Upper lobe of left lung (tissue), 6 donors: ENCODE measurements at regions not wholly inside any gene's neighbourhood (a gene's known extent, or its start where the extent isn't known, plus 50 kb on each side); places are given as distances from the start of the nearest gene placed in this dataset.

Source experiments
- ATAC-seq, 2 donors: fragments of 200-7000 bp; cut with Tn5 transposase; one replicate each; pipeline ENCODE4 v1.9.1; 2022; ENCODE audit warnings: mild to moderate bottlenecking in 2 of 2, moderate library complexity in 2 of 2; ENCODE audit not compliant: low FRiP score in 2 of 2
- DNase-seq, 2 donors: peaks; one replicate each; pipeline ENCODE4 v3.0.0-alpha.2; 2019 to 2020
- H3K27ac ChIP-seq, 4 donors: fragments of 200-600 bp; sonication (generic); one replicate each; pipeline ENCODE4 v1.5.1; 2016 to 2019
- H3K27me3 ChIP-seq, 4 donors: fragments of 200-600 bp; sonication (generic); one replicate each; pipeline ENCODE4 v1.5.1; 2017 to 2019
- H3K36me3 ChIP-seq, 4 donors: fragments of 200-600 bp; sonication (generic); one replicate each; pipeline ENCODE4 v1.5.1; 2016 to 2019
- H3K4me1 ChIP-seq, 4 donors: fragments of 200-600 bp; sonication (generic); one replicate each; pipeline ENCODE4 v1.5.1; 2018 to 2019
- H3K4me3 ChIP-seq, 4 donors: fragments of 200-600 bp; sonication (generic); one replicate each; pipeline ENCODE4 v1.5.1; 2017 to 2019; ENCODE audit warnings: mild to moderate bottlenecking in 2 of 4, moderate library complexity in 1 of 4
- H3K9me3 ChIP-seq, 4 donors: fragments of 200-600 bp; sonication (generic); one replicate each; pipeline ENCODE4 v1.5.1; 2018 to 2019
- CTCF ChIP-seq, 6 experiments: fragments of 450-650 bp in 4 of 6; fragments of 200-600 bp in 2 of 6; sonication (generic) in 2 of 6; IDR thresholded peaks; one replicate each; pipeline ENCODE4 v1.5.1; 2016 to 2019; ENCODE audit warnings: antibody characterized with exemption in 6 of 6
- EP300 ChIP-seq, 4 donors: sonication (generic); formaldehyde crosslinking; IDR thresholded peaks; one replicate each; pipeline ENCODE4 v1.5.1; 2017; ENCODE audit warnings: antibody characterized with exemption in 4 of 4, control low read depth in 2 of 4
- POLR2A ChIP-seq, 4 donors: fragments of 450-650 bp; IDR thresholded peaks; one replicate each; pipeline ENCODE4 v1.5.1; 2016 to 2017; ENCODE audit warnings: antibody characterized with exemption in 4 of 4, mild to moderate bottlenecking in 2 of 4
- POLR2AphosphoS5 ChIP-seq, 2 donors: sonication (generic); formaldehyde crosslinking; IDR thresholded peaks; one replicate each; pipeline ENCODE4 v1.5.1; 2017; ENCODE audit warnings: antibody characterized with exemption in 2 of 2
- WGBS, 2 donors: methylation state at CpG; one replicate each; pipeline ENCODE4 v1.1.5; 2017 to 2018; 5-methylcytosine and 5-hydroxymethylcytosine counted together
- donor health status: DM: no; HTN: no; CAD: no; lungs with moderate emphysema.
- donor health status: DM: no; HTN: yes; CAD: no; lungs with severe emphysema.

- no peaks in the 10 kb centered on the region for H3K36me3 ChIP-seq
- DNase-seq, result no peak
- no peaks in the 10 kb centered on the region for H3K27me3 ChIP-seq
- no peaks in the 10 kb centered on the region for H3K4me1 ChIP-seq
- no peak overlapping the region for H3K27ac ChIP-seq
- WGBS, 2 donors, result 87 to 90% methylated on average over 3 of the region's 3 CpGs
- TF ChIP-seq EP300 (IDR thresholded peaks at IDR 0.05) (no peak), POLR2A (IDR thresholded peaks at IDR 0.05) (no peak), POLR2AphosphoS5 (IDR thresholded peaks at IDR 0.05) (no peak), CTCF (IDR thresholded peaks at IDR 0.05) (no peak)
- no peak overlapping the region for H3K4me3 ChIP-seq
- H3K9me3 ChIP-seq, result no peaks in the 10 kb centered on the region
- no peak for ATAC-seq
These were observed 468.0 kb downstream of the HTR7 start for GRCh38 chr10:90389876-90390275.

- no peak for DNase-seq
- H3K27me3 ChIP-seq, result no peaks in the 10 kb centered on the region
- no peak overlapping the region for H3K4me3 ChIP-seq
- 58 to 61% methylated on average over 2 of the region's 2 CpGs for WGBS, 2 donors
- no peaks in the 10 kb centered on the region for H3K36me3 ChIP-seq
- TF ChIP-seq POLR2AphosphoS5 (IDR thresholded peaks at IDR 0.05) (no peak), EP300 (IDR thresholded peaks at IDR 0.05) (no peak), CTCF (IDR thresholded peaks at IDR 0.05) (no peak), POLR2A (IDR thresholded peaks at IDR 0.05) (no peak)
- no peaks in the 10 kb centered on the region for H3K9me3 ChIP-seq
- ATAC-seq, result no peak
- H3K4me1 ChIP-seq, result no peaks in the 10 kb centered on the region
- H3K27ac ChIP-seq, result no peak overlapping the region
These were observed 463.5 kb downstream of the HTR7 start for GRCh38 chr10:90394311-90394710.

- Histone ChIP-seq H3K27me3 (no peaks in the 10 kb centered on the region), H3K4me1 (no peaks in the 10 kb centered on the region), H3K36me3 (no peaks in the 10 kb centered on the region), H3K27ac (no peak overlapping the region), H3K9me3 (no peaks in the 10 kb centered on the region), H3K4me3 (no peak overlapping the region)
- ATAC-seq (no peak), DNase-seq (no peak)
- TF ChIP-seq CTCF (IDR thresholded peaks at IDR 0.05) (no peak), POLR2A (IDR thresholded peaks at IDR 0.05) (no peak), EP300 (IDR thresholded peaks at IDR 0.05) (no peak), POLR2AphosphoS5 (IDR thresholded peaks at IDR 0.05) (no peak)
These were observed 461.1 kb downstream of the HTR7 start for GRCh38 chr10:90396721-90397120.

GRCh38 chr10:90398566-90398965 is 459.3 kb downstream of the HTR7 start:
- H3K4me1 ChIP-seq, result no peaks in the 10 kb centered on the region
- no peaks in the 10 kb centered on the region for H3K27me3 ChIP-seq
- H3K36me3 ChIP-seq, result no peaks in the 10 kb centered on the region
- DNase-seq (no peak), ATAC-seq (no peak)
- no peak overlapping the region for H3K4me3 ChIP-seq
- no peak for TF ChIP-seq EP300 (IDR thresholded peaks at IDR 0.05)
- no peak for TF ChIP-seq POLR2AphosphoS5 (IDR thresholded peaks at IDR 0.05)
- no peak for TF ChIP-seq POLR2A (IDR thresholded peaks at IDR 0.05)
- no peak for TF ChIP-seq CTCF (IDR thresholded peaks at IDR 0.05)
- no peak overlapping the region for H3K27ac ChIP-seq
- no peaks in the 10 kb centered on the region for H3K9me3 ChIP-seq

- Histone ChIP-seq H3K4me3 (no peak overlapping the region), H3K27me3 (no peaks in the 10 kb centered on the region), H3K4me1 (no peaks in the 10 kb centered on the region), H3K27ac (no peak overlapping the region), H3K36me3 (no peaks in the 10 kb centered on the region), H3K9me3 (no peaks in the 10 kb centered on the region)
- no peak for ATAC-seq
- no peak for TF ChIP-seq CTCF (IDR thresholded peaks at IDR 0.05)
- no peak for DNase-seq
- 74 to 86% methylated on average over 1 of the region's 1 CpG for WGBS, 2 donors
These were observed 458.1 kb downstream of the HTR7 start for GRCh38 chr10:90399782-90400181.
